SK-N-MC (cell line): ENCODE measurements at regions not wholly inside any gene's neighbourhood (a gene's known extent, or its start where the extent isn't known, plus 50 kb on each side); places are given as distances from the start of the nearest gene placed in this dataset.

Source experiments
- EZH2 ChIP-seq: fragments of 200-600 bp; sonication (generic); IDR thresholded peaks from one replicate; pipeline ENCODE4 v1.6.1; 2017; ENCODE audit warnings: antibody characterized with exemption
- FOXP2 ChIP-seq: optimal IDR thresholded peaks from 2 replicates; pipeline ENCODE3; 2011; ENCODE audit warnings: mild to moderate bottlenecking, moderate library complexity; ENCODE audit not compliant: insufficient read depth; ENCODE audit errors: extremely low read length, control extremely low read depth
- POLR2AphosphoS5 ChIP-seq: IDR thresholded peaks from 2 replicates; pipeline ENCODE4 v1.6.1; 2012; ENCODE audit warnings: mild to moderate bottlenecking, low read depth, low read length, borderline replicate concordance

- TF ChIP-seq EZH2 (no peak), POLR2AphosphoS5 (no peak), FOXP2 (no peak)
Measured at GRCh38 chr14:80323038-80323665, 111.8 kb upstream of the DIO2 start.
